Breast epithelium (tissue), 4 donors: ENCODE measurements at regions not wholly inside any gene's neighbourhood (a gene's known extent, or its start where the extent isn't known, plus 50 kb on each side); places are given as distances from the start of the nearest gene placed in this dataset.

Experiments used
- DNase-seq, 2 donors: peaks; one replicate each; pipeline ENCODE4 v3.0.0-alpha.2; 2019; ENCODE audit warnings: low spot score in 2 of 2
- H3K27ac ChIP-seq, 2 donors: fragments of 200-600 bp; sonication (generic) in 1 of 2; one replicate each; pipeline ENCODE4 v1.5.1; 2016 to 2019; ENCODE audit warnings: mild to moderate bottlenecking in 1 of 2
- H3K27me3 ChIP-seq, 2 donors: fragments of 200-600 bp; sonication (generic) in 1 of 2; one replicate each; pipeline versions ENCODE4 v1.5.1 to v1.6.0; 2017 to 2019; ENCODE audit warnings: control low read depth in 1 of 2, mild to moderate bottlenecking in 1 of 2
- H3K36me3 ChIP-seq: fragments of 200-600 bp; one replicate; pipeline ENCODE4 v1.5.1; 2019
- H3K4me1 ChIP-seq, 2 donors: fragments of 200-600 bp; sonication (generic); one replicate each; pipeline ENCODE4 v1.5.1; 2016 to 2019; ENCODE audit warnings: control low read depth in 1 of 2
- H3K4me3 ChIP-seq, 3 donors: fragments of 200-600 bp; sonication (generic); 1 replicate in 2 of 3; 2 replicates in 1 of 3; pipeline ENCODE4 v1.5.1; 2016 to 2019; ENCODE audit warnings: mild to moderate bottlenecking in 3 of 3, moderate library complexity in 2 of 3
- H3K9me3 ChIP-seq, 2 donors: fragments of 200-600 bp; sonication (generic) in 1 of 2; one replicate each; pipeline ENCODE4 v1.5.1; 2016 to 2019; ENCODE audit warnings: control low read depth in 1 of 2
- CTCF ChIP-seq, 3 donors: fragments of 450-650 bp; IDR thresholded peaks; one replicate each; pipeline ENCODE4 v1.5.1; 2016 to 2017; ENCODE audit warnings: antibody characterized with exemption in 3 of 3, mild to moderate bottlenecking in 3 of 3, moderate library complexity in 3 of 3
- POLR2A ChIP-seq: fragments of 450-650 bp; IDR thresholded peaks from one replicate; pipeline ENCODE4 v1.6.1; 2016; ENCODE audit warnings: antibody characterized with exemption, mild to moderate bottlenecking, moderate library complexity
- POLR2AphosphoS5 ChIP-seq, 3 donors: sonication (generic); formaldehyde crosslinking; IDR thresholded peaks; one replicate each; pipeline ENCODE4 v1.6.1; 2017; ENCODE audit warnings: antibody characterized with exemption in 3 of 3
- intact Hi-C: fragments of 100-400 bp; cut with DNase I; formaldehyde crosslinking; loops from one replicate; pipeline ENCODE4 v1.15.1; 2023; ENCODE audit warnings: low total_unique reads

- Histone ChIP-seq H3K27me3 (no peaks in the 10 kb centered on the region), H3K9me3 (no peaks in the 10 kb centered on the region), H3K36me3 (no peaks in the 10 kb centered on the region), H3K27ac (no peak overlapping the region), H3K4me1 (no peaks in the 10 kb centered on the region), H3K4me3 (no peak overlapping the region)
- intact Hi-C loops: no loop called here
- no peak for DNase-seq
- TF ChIP-seq CTCF (IDR thresholded peaks at IDR 0.05): no peak
- no peak for TF ChIP-seq POLR2A
- TF ChIP-seq POLR2AphosphoS5 (IDR thresholded peaks at IDR 0.05): no peak
Observed at GRCh38 chr17:5866978-5867377, 203.2 kb upstream of the WSCD1 start.

- Histone ChIP-seq H3K4me1 (no peaks in the 10 kb centered on the region), H3K36me3 (no peaks in the 10 kb centered on the region), H3K4me3 (no peak overlapping the region), H3K27ac (no peak overlapping the region), H3K9me3 (no peaks in the 10 kb centered on the region), H3K27me3 (no peaks in the 10 kb centered on the region)
- TF ChIP-seq POLR2A: no peak
- TF ChIP-seq POLR2AphosphoS5 (IDR thresholded peaks at IDR 0.05): no peak
- TF ChIP-seq CTCF (IDR thresholded peaks at IDR 0.05): no peak
- no peak for DNase-seq
- intact Hi-C loops: no loop called here
Observed at GRCh38 chr17:5869041-5869745, 201.0 kb upstream of the WSCD1 start.

GRCh38 chr17:5870231-5870953 is 199.8 kb upstream of the WSCD1 start:
- Histone ChIP-seq H3K27me3 (no peaks in the 10 kb centered on the region), H3K4me1 (no peaks in the 10 kb centered on the region), H3K36me3 (no peaks in the 10 kb centered on the region), H3K9me3 (no peaks in the 10 kb centered on the region), H3K27ac (no peak overlapping the region), H3K4me3 (no peak overlapping the region)
- no peak for DNase-seq
- TF ChIP-seq POLR2AphosphoS5 (IDR thresholded peaks at IDR 0.05) (no peak), CTCF (IDR thresholded peaks at IDR 0.05) (no peak), POLR2A (no peak)
- intact Hi-C loops: no loop called here

- no peaks in the 10 kb centered on the region for H3K27me3 ChIP-seq
- DNase-seq: no peak
- no peak overlapping the region for H3K4me3 ChIP-seq
- H3K36me3 ChIP-seq: no peaks in the 10 kb centered on the region
- no peaks in the 10 kb centered on the region for H3K4me1 ChIP-seq
- intact Hi-C loops: no loop called here
- TF ChIP-seq POLR2AphosphoS5 (IDR thresholded peaks at IDR 0.05) (no peak), CTCF (IDR thresholded peaks at IDR 0.05) (no peak), POLR2A (no peak)
- H3K27ac ChIP-seq: no peak overlapping the region
- no peaks in the 10 kb centered on the region for H3K9me3 ChIP-seq
Observed at GRCh38 chr17:5871666-5872065, 198.5 kb upstream of the WSCD1 start.

GRCh38 chr17:5872831-5873230 is 197.3 kb upstream of the WSCD1 start:
- no peak for DNase-seq
- intact Hi-C loops: no loop called here
- Histone ChIP-seq H3K4me3 (no peak overlapping the region), H3K36me3 (no peaks in the 10 kb centered on the region), H3K27me3 (no peaks in the 10 kb centered on the region), H3K27ac (no peak overlapping the region), H3K9me3 (no peaks in the 10 kb centered on the region), H3K4me1 (no peaks in the 10 kb centered on the region)
- TF ChIP-seq CTCF (IDR thresholded peaks at IDR 0.05) (no peak), POLR2AphosphoS5 (IDR thresholded peaks at IDR 0.05) (no peak), POLR2A (no peak)
